GM19455 (cell line): ENCODE measurements at regions not wholly inside any gene's neighbourhood (a gene's known extent, or its start where the extent isn't known, plus 50 kb on each side); places are given as distances from the start of the nearest gene placed in this dataset.
"Not testable (repeated sequence)": the region's sequence is repeated elsewhere in the genome, so short reads cannot be mapped to it uniquely, and the experiment has no call there.

Experiments used
- ATAC-seq: cut with Tn5 transposase; IDR thresholded peaks from one replicate; pipeline ENCODE4 v1.9.1; 2021; ENCODE audit not compliant: unreplicated experiment

- no peak for ATAC-seq
Measured at GRCh38 chr4:28436191-28437080, 1575.8 kb downstream of the STIM2 start.

DNA sequence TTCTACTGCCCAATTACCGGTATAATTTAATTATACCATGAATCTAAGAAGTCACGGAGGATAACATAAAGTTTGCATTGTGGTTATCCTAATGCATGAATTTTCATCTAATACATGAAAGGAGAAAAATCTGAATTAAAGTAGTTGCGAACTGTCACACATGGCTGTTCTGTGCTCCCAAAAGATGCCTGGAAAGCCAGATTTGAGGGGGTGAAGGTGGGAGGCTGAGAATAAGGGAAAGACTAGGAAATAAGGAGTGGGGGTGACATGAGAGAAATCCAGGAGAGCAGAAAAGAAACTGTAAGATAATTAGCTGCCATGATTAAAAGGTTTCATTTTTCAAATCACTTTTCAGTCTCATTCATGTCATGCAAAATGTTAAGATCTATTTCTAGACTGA lies 1582.7 kb downstream of the STIM2 start:
- ATAC-seq, result no peak

DNA sequence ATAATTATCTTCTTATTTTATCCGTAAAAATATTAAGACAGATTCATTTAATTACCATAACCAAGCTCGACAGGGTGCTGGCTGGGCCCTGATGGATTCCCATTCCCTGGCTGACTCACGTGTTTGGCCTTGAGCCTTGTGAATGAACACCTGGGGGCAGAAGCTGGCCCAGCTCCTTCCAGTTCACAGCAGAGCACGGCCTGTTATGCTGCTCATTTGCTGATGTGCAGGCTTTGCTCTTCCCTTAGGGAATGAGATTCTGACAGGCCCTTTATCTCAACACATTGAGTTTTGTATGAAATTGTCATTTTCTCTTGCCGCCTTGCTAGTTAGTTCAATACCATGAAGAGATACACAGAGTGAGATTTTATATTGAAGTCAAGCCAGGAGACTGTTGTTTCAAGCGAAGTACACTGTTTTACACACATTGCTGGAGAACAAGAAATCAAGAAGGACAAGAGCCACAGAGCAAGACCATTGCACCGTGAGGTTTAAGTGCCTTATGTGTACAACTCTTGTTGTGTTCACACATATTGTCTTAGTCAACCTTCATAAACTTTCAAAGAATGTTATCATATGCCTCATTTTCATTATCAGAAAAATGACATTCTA lies 1583.3 kb downstream of the STIM2 start:
- no peak for ATAC-seq

DNA sequence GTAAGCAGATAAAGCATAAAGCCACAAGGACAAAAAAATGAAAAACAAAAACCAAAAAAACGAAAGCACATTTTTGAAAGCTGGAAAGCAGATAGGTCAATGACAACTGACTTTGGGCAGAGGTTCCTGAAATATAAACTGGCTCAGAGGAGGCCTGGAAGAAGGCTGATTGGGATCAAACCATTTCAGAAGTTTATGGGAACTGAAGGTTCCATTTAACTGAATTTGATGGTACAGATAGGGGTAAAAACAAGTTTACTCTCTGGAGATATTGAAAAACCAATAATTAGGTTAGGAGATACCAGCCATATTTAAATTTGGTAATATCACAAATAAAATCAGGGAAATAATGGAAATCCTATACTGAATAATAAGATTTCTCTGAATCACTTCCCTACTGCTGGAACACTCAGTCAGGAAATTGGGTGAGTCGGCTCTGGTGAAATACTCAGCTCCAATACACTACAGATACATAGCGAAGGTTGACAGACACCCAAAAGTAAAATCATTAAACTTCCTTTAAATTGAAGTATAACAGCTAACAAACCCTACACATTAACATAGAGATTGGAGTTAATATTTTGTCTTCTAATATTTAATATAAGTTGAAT lies 1584.3 kb downstream of the STIM2 start:
- no peak for ATAC-seq

GRCh38 chr4:28449085-28449484 lies 1588.4 kb downstream of the STIM2 start:
- ATAC-seq, result no peak

DNA sequence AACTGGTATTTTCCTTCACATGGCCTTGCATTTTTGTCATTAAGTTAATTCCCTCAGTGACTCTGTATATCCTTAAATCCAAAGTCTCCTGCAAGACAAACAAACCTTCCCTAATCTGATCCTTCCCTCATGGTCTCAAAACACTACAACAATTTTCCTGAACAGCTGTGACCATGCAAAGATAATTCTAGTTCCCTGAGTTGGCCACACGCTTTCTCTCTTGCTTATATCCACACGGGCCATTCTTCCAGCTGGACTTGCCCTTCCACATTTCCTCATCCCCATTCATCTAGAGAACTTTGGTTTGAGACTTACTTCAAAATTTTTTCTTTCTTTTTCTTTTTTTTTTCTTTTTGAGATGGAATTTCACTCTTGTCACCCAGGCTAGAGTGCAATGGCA lies 1590.7 kb downstream of the STIM2 start:
- no peak for ATAC-seq

DNA sequence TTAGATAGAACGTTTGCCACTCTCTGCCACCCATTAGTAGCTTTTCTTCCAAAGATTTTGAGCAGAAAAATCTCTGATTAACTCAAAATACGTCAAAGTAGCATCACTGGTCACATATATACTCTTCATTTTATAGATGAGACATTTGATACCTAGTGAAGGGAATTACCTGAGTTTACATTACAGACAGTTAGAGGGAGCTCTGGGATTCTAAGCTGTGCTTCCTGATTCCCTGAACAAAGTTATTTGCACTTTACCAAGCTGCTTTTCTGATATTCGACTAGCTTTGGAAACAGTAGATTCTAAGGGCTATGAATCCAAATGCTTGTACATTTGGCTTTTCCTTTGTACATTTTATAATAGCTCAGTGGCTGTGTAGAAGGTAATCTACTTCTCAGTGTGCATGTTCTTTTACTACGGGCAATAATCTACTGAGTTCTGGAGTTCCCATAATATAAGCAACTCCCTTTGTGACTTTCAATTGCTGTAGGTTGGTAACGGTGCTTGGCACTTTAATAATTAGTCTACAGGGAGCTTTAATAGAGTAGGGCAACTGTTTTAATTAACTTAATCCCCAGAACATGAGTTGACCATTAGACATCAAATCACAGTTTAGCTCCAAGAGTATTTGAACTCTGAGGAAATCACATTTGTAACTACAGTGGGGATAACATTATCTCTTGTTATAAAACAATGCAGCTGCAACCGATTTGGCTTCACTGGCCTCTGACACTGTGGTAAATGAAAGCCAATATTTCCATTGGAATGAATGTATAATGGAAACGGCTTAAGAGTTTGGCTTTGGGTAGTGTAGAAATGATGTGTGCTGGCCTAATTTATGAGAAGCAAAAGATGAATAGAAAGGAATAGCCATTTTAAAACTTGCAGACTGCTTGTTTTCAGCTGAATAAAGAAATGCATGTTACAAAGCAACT lies 1602.4 kb downstream of the STIM2 start:
- no peak for ATAC-seq

DNA sequence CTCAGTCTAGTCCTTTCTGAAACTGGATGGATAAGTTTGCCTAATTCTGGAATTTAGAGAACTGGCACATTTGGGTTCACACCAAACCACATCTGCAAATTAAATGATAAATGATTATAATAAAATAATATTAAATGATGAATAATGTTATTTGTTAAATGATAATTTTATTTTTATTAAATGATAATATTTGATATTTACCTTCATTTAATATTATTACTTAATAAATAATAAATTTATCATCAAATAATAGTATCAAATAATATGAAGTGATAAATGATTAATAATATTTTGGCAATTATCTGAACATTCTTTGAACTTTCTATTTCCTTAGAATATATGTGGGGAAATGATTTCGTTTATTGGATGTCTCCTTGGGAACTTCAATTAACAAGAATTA lies 1604.2 kb downstream of the STIM2 start:
- no peak for ATAC-seq

DNA sequence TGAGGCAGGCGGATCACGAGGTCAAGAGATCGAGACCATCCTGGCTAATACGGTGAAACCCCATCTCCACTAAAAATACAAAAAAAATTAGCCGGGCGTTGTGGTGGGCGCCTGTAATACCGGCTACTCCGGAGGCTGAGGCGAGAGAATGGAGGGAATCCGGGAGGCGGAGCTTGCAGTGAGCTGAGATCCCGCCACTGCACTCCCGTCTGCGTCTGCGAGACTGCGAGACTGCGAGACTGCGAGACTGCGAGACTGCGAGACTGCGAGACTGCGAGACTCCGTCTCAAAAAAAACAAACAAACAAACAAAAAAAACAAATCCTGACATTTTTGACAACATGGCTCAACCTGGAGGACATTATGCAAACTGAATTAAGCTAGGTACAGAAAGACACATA lies 1606.2 kb downstream of the STIM2 start:
- ATAC-seq, result not testable (repeated sequence)

GRCh38 chr4:28469387-28469786 lies 1608.7 kb downstream of the STIM2 start:
- ATAC-seq, result no peak

- ATAC-seq, result no peak
Measured at GRCh38 chr4:28469886-28470285, 1609.2 kb downstream of the STIM2 start.

DNA sequence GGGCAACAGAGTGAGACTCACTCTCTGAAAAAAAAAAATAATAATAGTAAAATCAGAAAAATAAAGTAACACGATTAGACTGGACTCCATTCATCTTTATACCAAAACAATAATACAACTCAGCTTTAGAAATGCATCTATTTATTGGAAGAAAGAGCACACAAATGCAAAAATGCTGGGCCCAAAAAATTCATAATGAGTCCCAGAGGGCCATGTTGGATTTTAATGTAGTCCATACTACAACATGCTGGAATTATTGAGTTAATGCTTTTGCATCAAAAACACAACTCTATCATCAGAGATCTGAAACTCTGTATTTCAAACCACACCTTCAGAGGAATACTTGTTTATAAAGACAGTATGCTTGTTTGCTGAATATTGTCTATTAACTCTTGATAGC lies 1614.7 kb downstream of the STIM2 start:
- no peak for ATAC-seq

- no peak for ATAC-seq
Measured at GRCh38 chr4:28479666-28480065, 1619.0 kb downstream of the STIM2 start.

DNA sequence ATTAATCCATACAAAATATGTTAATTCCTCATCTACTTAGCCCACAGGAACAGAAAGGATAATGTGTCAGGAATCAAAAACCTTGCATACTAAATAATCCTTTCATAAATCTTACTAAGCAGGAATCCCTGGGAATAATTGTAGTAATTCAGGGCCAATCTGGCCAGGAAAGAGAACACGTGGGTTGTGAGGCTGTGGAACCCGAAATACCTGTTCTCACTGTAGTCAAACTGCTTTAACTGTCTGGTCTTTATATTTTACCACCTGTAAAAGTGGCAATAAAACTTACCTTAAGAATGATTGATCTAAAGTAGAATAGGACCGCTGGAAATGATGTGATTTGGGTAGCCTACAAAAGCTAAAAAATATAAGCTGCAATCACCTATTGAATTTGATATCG lies 1620.9 kb downstream of the STIM2 start:
- ATAC-seq, result no peak

GRCh38 chr4:28482580-28483270 lies 1622.1 kb downstream of the STIM2 start:
- ATAC-seq, result no peak

GRCh38 chr4:28488021-28488420 lies 1627.4 kb downstream of the STIM2 start:
- no peak for ATAC-seq

DNA sequence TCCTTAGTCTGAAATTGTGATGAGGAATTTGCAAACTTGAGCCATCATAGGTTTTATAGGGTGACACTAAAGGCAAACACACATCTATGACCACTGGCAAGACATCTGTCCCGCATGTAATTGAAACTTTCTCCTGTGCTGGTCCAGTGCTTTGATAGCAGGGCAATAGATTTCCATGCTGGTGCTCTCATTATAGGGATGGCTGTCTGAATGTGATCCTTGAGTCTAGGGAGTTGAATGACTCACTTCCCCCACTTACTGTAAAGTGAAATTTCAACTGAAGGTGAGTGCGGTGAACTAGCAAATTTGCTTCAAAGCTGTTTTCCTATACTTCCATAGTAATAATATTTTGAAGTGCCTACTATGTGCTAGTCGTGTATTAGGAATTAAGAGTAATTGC lies 1630.0 kb downstream of the STIM2 start:
- no peak for ATAC-seq

- no peak for ATAC-seq
Measured at GRCh38 chr4:28505064-28505463, 1644.4 kb downstream of the STIM2 start.

- ATAC-seq, result no peak
Measured at GRCh38 chr4:28508636-28509035, 1648.0 kb downstream of the STIM2 start.

GRCh38 chr4:28514766-28515165 lies 1654.1 kb downstream of the STIM2 start:
- not testable (repeated sequence) for ATAC-seq
